ENCODE measurements at regions not wholly inside any gene's neighbourhood (a gene's known extent, or its start where the extent isn't known, plus 50 kb on each side); places are given as distances from the start of the nearest gene placed in this dataset.

GRCh38 chr4:23232987-23233386, 540.2 kb downstream of the GBA3 start:
- no peak for TF ChIP-seq EGR1 (IDR thresholded peaks at IDR 0.05; ENCODE audit: low read depth in 2 of 2)
- TF ChIP-seq CTCF (IDR thresholded peaks at IDR 0.05; ENCODE audit: low read depth, low read length, missing input control): no peak
